AG04449 (cell line): ENCODE measurements at regions not wholly inside any gene's neighbourhood (a gene's known extent, or its start where the extent isn't known, plus 50 kb on each side); places are given as distances from the start of the nearest gene placed in this dataset.

ENCODE experiments used
- CTCF ChIA-PET: fragments of 350-600 bp; formaldehyde crosslinking; extraction: SDS; loops from one replicate; lab custom pipeline; 2021; ENCODE audit warnings: antibody characterized with exemption; lab: Yijun Ruan, JAX
- POLR2A ChIA-PET: fragments of 400-600, 350-600 bp; formaldehyde crosslinking; extraction: SDS; loops from one replicate; lab custom pipeline; 2020; ENCODE audit warnings: antibody characterized with exemption, inconsistent platforms; lab: Yijun Ruan, JAX
- DNase-seq: peaks from one replicate; pipeline ENCODE4 v3.0.0-alpha.2; 2010; ENCODE audit warnings: low read depth, low spot score
- H3K4me3 ChIP-seq: 2 replicates; pipeline ENCODE4 v1.5.1; 2011; ENCODE audit warnings: low read depth, mild to moderate bottlenecking, control low read depth, low read length
- TF ChIP-seq, protein P1 (sequence below): IDR thresholded peaks from one replicate; pipeline ENCODE4 v1.5.1; 2011; ENCODE audit warnings: mild to moderate bottlenecking, moderate library complexity, low read length, control low read depth, inconsistent platforms; ENCODE audit not compliant: insufficient read depth; ENCODE audit errors: missing control alignments

DNA sequence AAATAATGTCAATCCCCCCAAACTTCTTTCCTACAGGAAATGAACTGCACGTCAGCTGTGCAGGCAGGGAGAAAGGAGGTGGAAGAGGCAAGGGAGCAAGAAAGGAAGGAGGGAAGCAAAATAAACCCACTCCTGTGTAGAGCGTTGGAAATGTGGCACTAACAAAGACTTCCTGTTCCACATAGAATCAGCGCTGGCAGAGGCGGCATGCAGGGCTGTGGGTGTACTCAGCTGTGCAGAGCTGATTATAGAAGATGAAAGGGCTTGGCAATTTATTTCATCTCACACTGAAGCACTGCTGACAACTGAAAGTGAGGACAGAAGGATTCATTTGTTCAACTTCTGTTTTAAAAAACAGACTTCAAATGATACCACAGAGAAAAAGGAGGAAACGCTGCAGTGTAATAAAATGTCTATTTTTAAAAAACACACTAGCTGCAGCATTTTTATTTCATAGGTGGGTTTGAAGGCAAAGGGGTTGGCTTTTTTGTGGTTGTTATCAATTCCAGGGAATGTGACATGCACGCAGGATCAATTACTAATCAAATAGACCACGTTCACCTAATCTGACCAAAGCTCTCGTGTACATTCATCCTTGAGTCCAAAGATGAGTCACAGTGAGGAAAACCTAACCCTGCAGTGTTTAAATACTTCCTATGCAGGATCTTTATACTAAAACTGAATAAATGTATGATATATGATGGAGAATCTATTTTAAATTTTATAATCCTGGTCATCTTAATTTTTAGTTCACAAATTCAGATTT is 583.5 kb downstream of the ZNF608 start:
- no peak for DNase-seq
- ChIA-PET POLR2A (no interaction called here), CTCF (no interaction called here)
- H3K4me3 ChIP-seq: no peak overlapping the region
- TF ChIP-seq, protein P1, sequence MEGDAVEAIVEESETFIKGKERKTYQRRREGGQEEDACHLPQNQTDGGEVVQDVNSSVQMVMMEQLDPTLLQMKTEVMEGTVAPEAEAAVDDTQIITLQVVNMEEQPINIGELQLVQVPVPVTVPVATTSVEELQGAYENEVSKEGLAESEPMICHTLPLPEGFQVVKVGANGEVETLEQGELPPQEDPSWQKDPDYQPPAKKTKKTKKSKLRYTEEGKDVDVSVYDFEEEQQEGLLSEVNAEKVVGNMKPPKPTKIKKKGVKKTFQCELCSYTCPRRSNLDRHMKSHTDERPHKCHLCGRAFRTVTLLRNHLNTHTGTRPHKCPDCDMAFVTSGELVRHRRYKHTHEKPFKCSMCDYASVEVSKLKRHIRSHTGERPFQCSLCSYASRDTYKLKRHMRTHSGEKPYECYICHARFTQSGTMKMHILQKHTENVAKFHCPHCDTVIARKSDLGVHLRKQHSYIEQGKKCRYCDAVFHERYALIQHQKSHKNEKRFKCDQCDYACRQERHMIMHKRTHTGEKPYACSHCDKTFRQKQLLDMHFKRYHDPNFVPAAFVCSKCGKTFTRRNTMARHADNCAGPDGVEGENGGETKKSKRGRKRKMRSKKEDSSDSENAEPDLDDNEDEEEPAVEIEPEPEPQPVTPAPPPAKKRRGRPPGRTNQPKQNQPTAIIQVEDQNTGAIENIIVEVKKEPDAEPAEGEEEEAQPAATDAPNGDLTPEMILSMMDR: no peak

DNA sequence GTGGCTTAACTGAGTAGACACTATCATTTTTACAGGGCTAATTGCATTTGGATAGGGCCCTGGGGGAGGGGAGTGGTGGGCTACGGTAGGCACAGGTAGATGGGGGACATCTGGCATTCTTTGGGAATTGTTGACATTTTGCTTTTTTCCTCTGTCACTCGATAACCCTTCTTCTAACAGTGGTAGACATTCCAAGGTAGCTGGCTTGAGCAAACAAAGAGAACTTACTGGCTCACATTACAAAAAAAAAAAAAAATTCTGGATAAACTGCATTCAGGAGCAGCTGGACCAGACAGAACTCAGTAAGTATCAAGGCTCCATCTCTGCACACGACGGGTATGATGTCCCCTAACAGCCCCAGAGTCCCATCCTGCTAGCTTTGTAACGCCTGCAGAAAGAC is 585.2 kb downstream of the ZNF608 start:
- DNase-seq: no peak
- no peak overlapping the region for H3K4me3 ChIP-seq
- TF ChIP-seq, protein P1: no peak
- ChIA-PET POLR2A (no interaction called here), CTCF (no interaction called here)

DNA sequence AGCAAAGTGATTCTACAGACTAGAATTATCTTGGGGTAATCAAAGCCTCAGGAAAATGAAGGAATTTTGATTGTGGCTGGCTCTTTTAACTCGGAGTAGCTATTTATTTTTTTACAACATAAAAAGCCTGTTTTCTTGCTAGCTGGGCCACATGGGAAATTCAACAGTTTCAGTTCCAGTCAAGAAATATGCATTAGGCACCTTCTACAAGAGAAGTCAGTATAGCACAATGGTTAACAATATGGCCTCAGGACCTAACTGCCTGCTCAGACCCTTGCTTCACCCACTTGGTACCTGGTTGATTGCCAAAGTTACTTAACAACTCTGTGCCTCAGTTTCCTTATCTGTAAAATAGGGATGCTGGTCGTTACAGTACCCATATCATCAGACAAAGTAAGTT is 586.2 kb downstream of the ZNF608 start:
- no peak overlapping the region for H3K4me3 ChIP-seq
- CTCF ChIA-PET: no interaction called here
- no peak for DNase-seq
- TF ChIP-seq, protein P1: no peak
- POLR2A ChIA-PET: no interaction called here

DNA sequence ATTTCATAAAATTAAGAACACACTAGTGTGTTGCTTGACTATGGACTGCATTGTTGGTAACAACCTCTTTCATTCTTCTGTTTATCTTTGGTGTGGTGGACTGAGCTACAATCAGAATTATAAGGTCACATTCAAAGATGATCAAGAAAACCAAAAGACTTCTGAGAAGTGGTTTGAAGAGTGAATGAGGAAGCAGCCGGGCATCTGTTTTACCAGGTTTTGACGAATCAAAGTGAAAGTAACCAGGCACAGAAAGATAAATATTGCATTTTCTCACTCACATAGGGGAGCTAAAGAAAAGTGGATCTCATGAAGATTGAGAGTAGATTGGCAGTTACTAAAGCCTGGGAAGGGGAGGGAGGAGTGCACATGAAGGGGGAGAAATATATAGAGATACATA is 589.1 kb downstream of the ZNF608 start:
- POLR2A ChIA-PET: no interaction called here
- CTCF ChIA-PET: no interaction called here
- H3K4me3 ChIP-seq: no peak overlapping the region
- TF ChIP-seq, protein P1: no peak
- DNase-seq: no peak

DNA sequence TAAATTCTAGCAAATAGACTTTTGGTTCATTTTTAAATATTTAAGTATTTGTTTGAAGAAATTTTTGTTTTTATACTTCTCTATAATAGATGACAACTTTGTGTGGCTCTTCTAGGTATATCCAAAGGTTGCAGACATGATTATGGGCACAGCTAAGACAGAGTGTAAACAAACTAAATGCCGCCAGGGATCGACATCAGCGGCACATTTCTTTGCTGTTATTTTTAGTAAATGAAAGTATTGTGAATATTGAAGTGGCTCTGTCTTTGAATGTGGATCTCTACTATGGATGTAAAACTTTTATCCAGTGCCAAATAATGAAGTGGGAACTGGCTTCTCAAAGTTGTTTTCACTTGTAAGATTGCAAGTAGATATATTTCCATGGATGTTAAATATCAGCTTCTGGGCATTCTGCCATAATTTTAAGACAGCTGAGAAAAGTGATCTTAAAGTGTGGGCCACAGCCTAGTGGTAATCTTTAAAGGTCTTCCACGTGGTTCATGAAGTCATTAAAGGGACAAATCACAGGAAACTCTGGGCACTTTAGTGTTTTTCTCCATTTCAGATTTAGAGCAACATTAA is 589.9 kb downstream of the ZNF608 start:
- TF ChIP-seq, protein P1: no peak
- POLR2A ChIA-PET: no interaction called here
- H3K4me3 ChIP-seq: no peak overlapping the region
- no peak for DNase-seq
- CTCF ChIA-PET: no interaction called here

DNA sequence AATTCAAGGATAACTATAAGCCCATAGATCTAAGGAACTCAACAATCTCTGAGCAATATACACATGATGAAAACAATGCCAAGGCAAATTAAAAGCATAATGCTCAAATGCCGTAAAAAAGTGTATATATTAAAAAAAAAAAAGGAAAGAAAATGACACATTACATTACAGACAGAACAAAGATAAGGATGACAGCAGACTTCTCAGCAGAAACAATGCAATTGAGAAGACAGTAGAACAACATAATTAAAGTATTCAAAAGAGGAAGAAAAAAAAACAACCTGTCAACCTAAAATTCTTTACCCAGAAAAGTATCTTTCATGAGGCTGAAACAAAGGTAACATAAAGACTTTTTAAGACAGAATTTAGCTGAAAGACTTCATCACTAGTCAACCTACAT is 591.7 kb downstream of the ZNF608 start:
- no peak overlapping the region for H3K4me3 ChIP-seq
- TF ChIP-seq, protein P1: no peak
- DNase-seq: no peak
- CTCF ChIA-PET: no interaction called here
- POLR2A ChIA-PET: no interaction called here
